GM06990 (cell line): ENCODE measurements at regions not wholly inside any gene's neighbourhood (a gene's known extent, or its start where the extent isn't known, plus 50 kb on each side); places are given as distances from the start of the nearest gene placed in this dataset.
"Not testable (repeated sequence)": the region's sequence is repeated elsewhere in the genome, so short reads cannot be mapped to it uniquely, and the experiment has no call there.

ENCODE experiments used
- DNase-seq: peaks from one replicate; pipeline ENCODE4 v3.0.0-alpha.2; 2011; ENCODE audit not compliant: insufficient read length; ENCODE audit errors: extremely low read depth
- H3K27me3 ChIP-seq: replicated peaks from 2 replicates; pipeline ENCODE4 v1.6.0; 2011; ENCODE audit warnings: low read length; ENCODE audit not compliant: control insufficient read depth, insufficient read depth
- H3K36me3 ChIP-seq: 2 replicates; pipeline ENCODE4 v1.5.1; 2011; ENCODE audit warnings: low read length; ENCODE audit not compliant: control insufficient read depth, insufficient read depth
- H3K4me3 ChIP-seq: replicated peaks from 2 replicates; pipeline ENCODE4 v1.5.1; 2011; ENCODE audit warnings: low read depth, mild to moderate bottlenecking, control low read depth, low read length
- TF ChIP-seq, protein P1 (sequence below): IDR thresholded peaks from 2 replicates; pipeline ENCODE4 v1.5.1; 2011; ENCODE audit warnings: low read length, control low read depth, mild to moderate bottlenecking, inconsistent platforms; ENCODE audit not compliant: insufficient read depth, poor library complexity, severe bottlenecking

DNA sequence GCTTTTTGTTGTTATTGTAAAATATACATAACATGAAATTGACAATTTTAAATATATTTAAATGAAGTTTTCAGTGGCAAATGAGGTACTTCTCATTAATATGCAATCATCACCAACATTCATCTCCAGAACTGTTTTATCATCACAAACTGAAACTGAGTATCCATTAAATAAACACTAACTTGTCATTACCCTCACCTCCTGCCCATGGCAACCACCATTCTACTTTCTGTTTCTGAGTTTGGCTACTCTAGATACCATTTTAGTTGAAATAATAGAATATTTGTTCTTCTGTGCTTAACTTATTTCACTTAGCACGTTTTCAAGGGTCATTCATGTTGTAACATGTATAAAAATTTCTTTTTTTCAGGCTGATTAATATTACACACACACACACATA is 834.3 kb downstream of the PLOD2 start:
- TF ChIP-seq, protein P1, sequence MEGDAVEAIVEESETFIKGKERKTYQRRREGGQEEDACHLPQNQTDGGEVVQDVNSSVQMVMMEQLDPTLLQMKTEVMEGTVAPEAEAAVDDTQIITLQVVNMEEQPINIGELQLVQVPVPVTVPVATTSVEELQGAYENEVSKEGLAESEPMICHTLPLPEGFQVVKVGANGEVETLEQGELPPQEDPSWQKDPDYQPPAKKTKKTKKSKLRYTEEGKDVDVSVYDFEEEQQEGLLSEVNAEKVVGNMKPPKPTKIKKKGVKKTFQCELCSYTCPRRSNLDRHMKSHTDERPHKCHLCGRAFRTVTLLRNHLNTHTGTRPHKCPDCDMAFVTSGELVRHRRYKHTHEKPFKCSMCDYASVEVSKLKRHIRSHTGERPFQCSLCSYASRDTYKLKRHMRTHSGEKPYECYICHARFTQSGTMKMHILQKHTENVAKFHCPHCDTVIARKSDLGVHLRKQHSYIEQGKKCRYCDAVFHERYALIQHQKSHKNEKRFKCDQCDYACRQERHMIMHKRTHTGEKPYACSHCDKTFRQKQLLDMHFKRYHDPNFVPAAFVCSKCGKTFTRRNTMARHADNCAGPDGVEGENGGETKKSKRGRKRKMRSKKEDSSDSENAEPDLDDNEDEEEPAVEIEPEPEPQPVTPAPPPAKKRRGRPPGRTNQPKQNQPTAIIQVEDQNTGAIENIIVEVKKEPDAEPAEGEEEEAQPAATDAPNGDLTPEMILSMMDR = no peak
- H3K4me3 ChIP-seq = no peak overlapping the region
- DNase-seq = no peak
- no peaks in the 10 kb centered on the region for H3K27me3 ChIP-seq
- no peaks in the 10 kb centered on the region for H3K36me3 ChIP-seq

DNA sequence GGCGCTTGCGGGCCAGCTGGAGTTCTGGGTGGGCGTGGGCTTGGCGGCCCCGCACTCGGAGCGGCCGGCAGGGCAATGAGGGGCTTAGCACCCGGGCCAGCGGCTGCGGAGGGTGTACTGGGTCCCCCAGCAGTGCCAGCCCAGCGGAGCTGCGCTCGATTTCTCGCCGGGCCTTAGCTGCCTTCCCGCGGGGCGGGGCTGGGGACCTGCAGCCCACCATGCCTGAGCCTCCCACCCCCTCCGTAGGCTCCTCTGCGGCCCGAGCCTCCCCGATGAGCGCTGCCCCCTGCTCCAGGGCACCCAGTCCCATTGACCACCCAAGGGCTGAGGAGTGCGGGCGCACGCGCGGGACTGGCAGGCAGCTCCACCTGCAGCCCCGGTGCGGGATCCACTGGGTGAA is 827.6 kb downstream of the PLOD2 start:
- DNase-seq, H3K4me3 ChIP-seq, H3K36me3 ChIP-seq, H3K27me3 ChIP-seq: not testable (repeated sequence)

DNA sequence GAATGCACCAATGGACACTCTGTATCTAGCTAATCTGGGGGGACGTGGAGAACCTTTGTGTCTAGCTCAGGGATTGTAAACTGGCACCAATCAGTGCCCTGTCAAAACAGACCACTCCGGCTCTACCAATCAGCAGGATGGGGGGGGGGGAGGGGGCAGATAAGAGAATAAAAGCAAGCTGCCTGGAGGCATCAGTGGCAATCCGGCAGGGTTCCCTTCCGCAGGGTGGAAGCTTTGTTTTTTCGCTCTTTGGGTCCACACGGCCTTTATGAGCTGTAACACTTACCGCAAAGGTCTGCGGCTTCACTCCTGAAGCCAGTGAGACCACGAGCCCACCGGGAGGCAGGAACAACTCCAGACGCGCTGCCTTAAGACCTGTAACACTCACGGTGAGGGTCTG is 827.1 kb downstream of the PLOD2 start:
- Histone ChIP-seq H3K36me3 (no peaks in the 10 kb centered on the region), H3K4me3 (no peak overlapping the region), H3K27me3 (no peaks in the 10 kb centered on the region)
- TF ChIP-seq, protein P1 = no peak
- no peak for DNase-seq

DNA sequence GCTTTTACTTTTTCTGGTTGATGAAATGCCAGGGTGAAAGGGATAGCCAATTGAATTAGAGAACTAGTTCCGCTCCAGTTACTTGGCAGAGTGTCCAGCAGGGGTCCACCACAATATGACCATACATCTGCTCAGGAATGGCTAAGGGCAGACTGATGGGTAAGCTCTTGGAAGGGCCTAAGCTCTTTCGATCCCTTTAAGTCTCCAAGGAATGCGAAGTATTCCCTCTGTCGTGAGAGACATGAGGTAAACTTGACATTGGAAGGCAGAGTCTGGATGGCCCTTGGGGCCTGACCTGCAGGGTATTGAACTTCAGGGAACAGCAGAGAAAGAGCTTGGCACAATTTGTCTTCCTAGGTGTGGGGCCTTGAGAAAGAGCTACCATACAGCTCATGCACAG is 805.8 kb downstream of the PLOD2 start:
- TF ChIP-seq, protein P1 = no peak
- no peak for DNase-seq
- no peak overlapping the region for H3K4me3 ChIP-seq
- no peaks in the 10 kb centered on the region for H3K36me3 ChIP-seq
- no peaks in the 10 kb centered on the region for H3K27me3 ChIP-seq

DNA sequence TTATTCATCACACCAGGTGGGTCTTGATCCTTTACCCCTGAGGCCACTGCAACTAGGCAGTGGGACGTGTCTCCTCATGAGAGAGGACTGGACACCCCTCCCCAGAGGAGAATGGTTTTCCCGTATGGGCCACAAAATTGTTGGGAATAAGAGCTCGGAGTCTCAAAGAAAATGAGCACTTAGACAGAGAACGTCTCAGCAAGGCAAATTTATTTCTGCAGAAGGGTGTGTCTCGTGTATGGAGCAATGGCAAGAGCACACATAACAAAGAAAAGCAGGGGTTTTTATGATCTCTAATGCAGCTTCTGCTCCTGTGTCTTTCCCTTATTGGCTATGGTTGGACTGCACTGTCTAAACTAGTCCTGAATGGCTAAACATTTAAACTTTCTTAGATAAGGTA is 803.5 kb downstream of the PLOD2 start:
- Histone ChIP-seq H3K36me3 (no peaks in the 10 kb centered on the region), H3K27me3 (no peaks in the 10 kb centered on the region), H3K4me3 (no peak overlapping the region)
- TF ChIP-seq, protein P1 = no peak
- DNase-seq = no peak

DNA sequence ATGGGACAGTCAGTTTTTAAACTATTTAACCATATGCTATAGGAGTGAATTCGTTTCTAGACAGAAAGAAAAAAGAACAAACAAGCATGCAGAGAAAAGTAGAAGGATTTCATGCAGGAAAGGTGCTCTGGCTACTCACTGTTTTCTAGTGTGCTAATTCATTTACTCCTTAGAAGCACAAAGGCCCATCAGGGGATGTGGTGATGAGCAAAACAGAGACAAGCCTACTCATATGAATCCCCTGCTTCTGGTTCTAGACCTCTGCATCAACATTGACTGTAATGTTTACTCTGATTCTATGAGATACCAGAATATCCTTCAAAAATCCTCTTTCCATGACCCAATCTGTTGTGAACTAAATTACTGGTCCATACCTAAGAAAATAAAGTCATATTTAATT is 801.9 kb downstream of the PLOD2 start:
- Histone ChIP-seq H3K27me3 (no peaks in the 10 kb centered on the region), H3K36me3 (no peaks in the 10 kb centered on the region), H3K4me3 (no peak overlapping the region)
- TF ChIP-seq, protein P1 = no peak
- no peak for DNase-seq
